IMR-90 (cell line): ENCODE measurements at regions not wholly inside any gene's neighbourhood (a gene's known extent, or its start where the extent isn't known, plus 50 kb on each side); places are given as distances from the start of the nearest gene placed in this dataset.
"Not testable (repeated sequence)": the region's sequence is repeated elsewhere in the genome, so short reads cannot be mapped to it uniquely, and the experiment has no call there.

Experiments used
- ATAC-seq: fragments of 200-7000 bp; cut with Tn5 transposase; 2 replicates; pipeline ENCODE4 v1.9.1; 2020; ENCODE audit warnings: low read depth, mild to moderate bottlenecking, moderate library complexity
- BruUV-seq: library from RNA; stranded (reverse); fragments of 400-500 nt; replicated peaks from 2 replicates; lab custom pipeline; 2021; lab: Mats Ljungman, UMichigan
- CTCF ChIA-PET: fragments of 300-600 bp; formaldehyde crosslinking; extraction: SDS; loops from one replicate; lab custom pipeline; 2021; ENCODE audit warnings: antibody characterized with exemption; lab: Yijun Ruan, JAX
- POLR2A ChIA-PET: fragments of 300-600 bp; sonication (Branson Sonifier 250); formaldehyde crosslinking; loops from one replicate; lab custom pipeline; 2022; ENCODE audit warnings: antibody characterized with exemption; ENCODE audit not compliant: unreplicated experiment; lab: Charles Lee
- DNase-seq: peaks from one replicate; pipeline ENCODE4 v3.0.0; 2013
- H2AFZ ChIP-seq: replicated peaks from 2 replicates; pipeline ENCODE3; 2013; ENCODE audit warnings: low read length, mild to moderate bottlenecking; ENCODE audit not compliant: poor library complexity
- H2AK5ac ChIP-seq: 2 replicates; pipeline ENCODE4 v1.6.1; 2013; ENCODE audit warnings: low read depth, low read length, inconsistent platforms
- H2AK9ac ChIP-seq: replicated peaks from 2 replicates; pipeline ENCODE3; 2013; ENCODE audit warnings: mild to moderate bottlenecking, low read depth, low read length, moderate library complexity; ENCODE audit not compliant: poor library complexity
- H2BK120ac ChIP-seq: 2 replicates; pipeline ENCODE4 v1.6.1; 2013; ENCODE audit warnings: low read depth, low read length, inconsistent platforms
- H2BK15ac ChIP-seq: 3 replicates; pipeline ENCODE4 v1.6.1; 2013; ENCODE audit warnings: low read depth, low read length, inconsistent platforms
- H2BK20ac ChIP-seq: 2 replicates; pipeline ENCODE4 v1.6.1; 2013; ENCODE audit warnings: low read depth, mild to moderate bottlenecking, inconsistent platforms, low read length, moderate library complexity
- H2BK5ac ChIP-seq: 2 replicates; pipeline ENCODE4 v1.6.1; 2013; ENCODE audit warnings: mild to moderate bottlenecking, low read depth, low read length, inconsistent platforms; ENCODE audit not compliant: poor library complexity, severe bottlenecking
- H3K14ac ChIP-seq: replicated peaks from 2 replicates; pipeline ENCODE4 v1.6.1; 2013; ENCODE audit warnings: low read depth, low read length, inconsistent platforms
- H3K18ac ChIP-seq: 2 replicates; pipeline ENCODE4 v1.6.1; 2013; ENCODE audit warnings: low read depth, low read length, control low read depth
- H3K23ac ChIP-seq: 2 replicates; pipeline ENCODE4 v1.6.1; 2013; ENCODE audit warnings: low read depth, low read length, inconsistent platforms
- H3K27ac ChIP-seq: 2 replicates; pipeline ENCODE4 v1.5.1; 2013; ENCODE audit warnings: mild to moderate bottlenecking, control low read depth, low read length; ENCODE audit not compliant: insufficient read depth
- H3K27me3 ChIP-seq: 2 replicates; pipeline ENCODE4 v1.6.1; 2013; ENCODE audit warnings: low read length; ENCODE audit not compliant: control insufficient read depth, insufficient read depth
- H3K36me3 ChIP-seq: 2 replicates; pipeline ENCODE4 v1.6.1; 2013; ENCODE audit warnings: low read length, mixed read lengths; ENCODE audit not compliant: control insufficient read depth, insufficient read depth
- H3K4ac ChIP-seq: 2 replicates; pipeline ENCODE4 v1.6.1; 2013; ENCODE audit warnings: low read depth, low read length, inconsistent platforms
- H3K4me1 ChIP-seq: 2 replicates; pipeline ENCODE4 v1.6.1; 2013; ENCODE audit warnings: low read length, mixed read lengths; ENCODE audit not compliant: control insufficient read depth, insufficient read depth
- H3K4me2 ChIP-seq: 2 replicates; pipeline ENCODE4 v1.6.1; 2013; ENCODE audit warnings: low read depth, mild to moderate bottlenecking, control low read depth, low read length, moderate library complexity
- H3K4me3 ChIP-seq: 2 replicates; pipeline ENCODE4 v1.5.1; 2013; ENCODE audit warnings: low read depth, mild to moderate bottlenecking, control low read depth, low read length, moderate library complexity; ENCODE audit not compliant: insufficient read depth
- H3K56ac ChIP-seq: 2 replicates; pipeline ENCODE4 v1.6.1; 2013; ENCODE audit warnings: low read length, inconsistent platforms; ENCODE audit not compliant: insufficient read depth; ENCODE audit errors: extremely low read depth
- H3K79me1 ChIP-seq, 2 experiments: 2 replicates each; pipeline ENCODE4 v1.6.1; 2013; ENCODE audit warnings: low read length in 2 of 2, inconsistent platforms in 1 of 2, low read depth in 1 of 2
- H3K9ac ChIP-seq: 2 replicates; pipeline ENCODE4 v1.6.1; 2013; ENCODE audit warnings: low read depth, low read length, control low read depth
- H3K9me1 ChIP-seq: 2 replicates; pipeline ENCODE4 v1.6.1; 2013; ENCODE audit warnings: low read length, inconsistent platforms; ENCODE audit not compliant: insufficient read depth
- H3K9me3 ChIP-seq: 2 replicates; pipeline ENCODE4 v1.6.1; 2013; ENCODE audit warnings: low read length; ENCODE audit not compliant: control insufficient read depth, insufficient read depth
- H4K20me1 ChIP-seq: 2 replicates; pipeline ENCODE4 v1.6.1; 2013; ENCODE audit warnings: low read length, inconsistent platforms; ENCODE audit not compliant: insufficient read depth
- H4K5ac ChIP-seq: 2 replicates; pipeline ENCODE4 v1.6.1; 2013; ENCODE audit warnings: mild to moderate bottlenecking, low read depth, low read length, control low read depth
- H4K8ac ChIP-seq, 2 experiments: 2 replicates each; pipeline ENCODE4 v1.6.1; 2013; ENCODE audit warnings: low read depth in 2 of 2, low read length in 2 of 2, control low read depth in 1 of 2, inconsistent platforms in 1 of 2
- H4K91ac ChIP-seq: 2 replicates; pipeline ENCODE4 v1.6.1; 2013; ENCODE audit warnings: low read depth, low read length, inconsistent platforms; ENCODE audit not compliant: insufficient read depth
- WGBS, 2 experiments: methylation state at CpG; one replicate each; pipeline versions ENCODE4 v1.1.5 to v1.1.7; 2013; ENCODE audit warnings: missing lambda C conversion rate in 2 of 2; ENCODE audit not compliant: insufficient read length in 1 of 2; ENCODE audit errors: extremely low coverage in 2 of 2; 5-methylcytosine and 5-hydroxymethylcytosine counted together
- dilution Hi-C: fragments of 300-500 bp; cut with HindIII; formaldehyde crosslinking; loops from one replicate; pipeline ENCODE4 v1.14.3; 2018; ENCODE audit warnings: low sequenced_read_pairs; ENCODE audit not compliant: unreplicated experiment
- in situ Hi-C: fragments of 300-500 bp; cut with MboI; formaldehyde crosslinking; loops from 3 replicates; pipeline ENCODE4 v1.14.3; 2019; ENCODE audit warnings: low sequenced_read_pairs, inconsistent platforms, mixed read lengths
- intact Hi-C: fragments of 100-400 bp; cut with micrococcal nuclease; formaldehyde crosslinking; loops from 2 replicates; pipeline ENCODE4 v1.10.0; 2022

- H3K9ac ChIP-seq, H3K4me3 ChIP-seq, H3K4me2 ChIP-seq, H2BK5ac ChIP-seq, H3K4me1 ChIP-seq, H3K27ac ChIP-seq, H4K5ac ChIP-seq, DNase-seq, POLR2A ChIA-PET, H3K4ac ChIP-seq, BruUV-seq, H3K9me3 ChIP-seq, H3K36me3 ChIP-seq, H4K91ac ChIP-seq, H2BK120ac ChIP-seq, ATAC-seq, CTCF ChIA-PET, H2BK20ac ChIP-seq, dilution Hi-C loops, H3K27me3 ChIP-seq, H3K18ac ChIP-seq, in situ Hi-C loops, H3K14ac ChIP-seq, H2AK9ac ChIP-seq, H2BK15ac ChIP-seq, H4K20me1 ChIP-seq, H2AFZ ChIP-seq, H3K9me1 ChIP-seq, H4K8ac ChIP-seq, H3K79me1 ChIP-seq, H2AK5ac ChIP-seq, H3K23ac ChIP-seq, intact Hi-C loops, H3K56ac ChIP-seq: not testable (repeated sequence)
- WGBS, 2 experiments = no CpG with 5 or more reads among the region's 7 CpGs
These were observed 255.0 kb downstream of the GADD45G start for GRCh38 chr9:89859842-89860241.

- H3K79me1 ChIP-seq, H3K36me3 ChIP-seq, POLR2A ChIA-PET, CTCF ChIA-PET, H2BK20ac ChIP-seq, H2BK120ac ChIP-seq, H2AK5ac ChIP-seq, H3K23ac ChIP-seq, H3K56ac ChIP-seq, H3K9me3 ChIP-seq, H3K18ac ChIP-seq, intact Hi-C loops, H3K9ac ChIP-seq, BruUV-seq, H2AK9ac ChIP-seq, H3K4me2 ChIP-seq, H2AFZ ChIP-seq, in situ Hi-C loops, H4K5ac ChIP-seq, H3K27me3 ChIP-seq, H3K9me1 ChIP-seq, ATAC-seq, H3K4me3 ChIP-seq, H3K14ac ChIP-seq, H3K27ac ChIP-seq, dilution Hi-C loops, H4K8ac ChIP-seq, H2BK15ac ChIP-seq, H3K4ac ChIP-seq, DNase-seq, H2BK5ac ChIP-seq, H4K20me1 ChIP-seq, H4K91ac ChIP-seq, H3K4me1 ChIP-seq: not testable (repeated sequence)
- WGBS, 2 experiments = no CpG with 5 or more reads among the region's 5 CpGs
These were observed 256.6 kb downstream of the GADD45G start for GRCh38 chr9:89861371-89861770.
